IPS-NIHi7 (cell line): ENCODE measurements at regions not wholly inside any gene's neighbourhood (a gene's known extent, or its start where the extent isn't known, plus 50 kb on each side); places are given as distances from the start of the nearest gene placed in this dataset.
A peak's percentile ranks its signal among the peaks of the same experiment; 100 is the strongest.

Source experiments
- DNase-seq: peaks from one replicate; pipeline ENCODE4 v3.0.0; 2012; ENCODE audit warnings: mixed read lengths; ENCODE audit errors: extremely low spot score

DNA sequence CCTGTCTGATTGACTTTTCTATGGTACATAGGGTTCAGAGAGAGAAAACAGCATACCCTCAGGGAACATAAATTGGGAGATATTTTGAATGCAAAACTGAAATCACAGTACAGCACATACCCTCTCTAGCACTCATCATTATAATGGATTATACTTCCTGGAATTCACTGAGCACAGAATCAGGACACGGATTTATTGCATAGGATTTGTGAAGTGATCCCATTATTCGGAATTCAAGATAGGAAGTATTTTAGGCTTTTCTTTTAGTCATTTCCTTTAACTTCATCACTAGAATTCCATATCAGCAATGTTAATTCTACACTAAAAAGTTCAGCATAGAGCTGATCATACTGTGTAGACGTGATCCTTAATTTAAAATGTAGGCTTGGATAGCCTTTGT is 407.0 kb downstream of the PID1 start:
- no peak for DNase-seq

DNA sequence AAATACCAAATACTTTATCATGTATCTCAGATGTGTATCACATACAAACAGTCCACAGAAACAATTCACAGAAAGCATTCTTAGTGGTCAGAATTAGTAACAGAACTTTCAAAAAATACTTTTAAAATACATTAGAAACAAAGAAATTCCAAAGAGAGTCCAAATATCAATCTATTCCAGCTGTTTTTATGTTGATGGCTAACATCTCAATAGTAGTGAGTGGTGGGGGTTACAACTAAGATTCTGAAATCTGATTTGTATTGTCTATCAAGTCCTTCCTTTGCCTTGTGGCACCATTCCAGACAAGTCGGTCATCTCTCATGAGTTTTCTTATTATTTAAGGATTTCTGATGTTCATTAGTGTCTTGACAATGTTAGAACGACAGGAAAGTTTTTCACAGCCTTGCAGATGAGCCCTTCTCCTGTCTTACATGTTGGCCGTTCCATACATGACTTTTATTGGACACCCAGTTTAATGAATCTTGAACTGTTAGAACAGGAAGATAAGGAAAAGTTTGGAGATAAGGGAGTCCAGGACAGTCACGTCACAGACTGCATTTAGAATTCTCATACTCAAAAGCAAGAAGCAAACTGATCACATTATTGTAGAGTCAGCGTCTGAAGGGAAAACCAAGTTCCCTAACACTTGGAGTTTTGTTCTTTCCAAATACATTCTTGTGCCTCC is 410.3 kb downstream of the PID1 start:
- DNase-seq = no peak

DNA sequence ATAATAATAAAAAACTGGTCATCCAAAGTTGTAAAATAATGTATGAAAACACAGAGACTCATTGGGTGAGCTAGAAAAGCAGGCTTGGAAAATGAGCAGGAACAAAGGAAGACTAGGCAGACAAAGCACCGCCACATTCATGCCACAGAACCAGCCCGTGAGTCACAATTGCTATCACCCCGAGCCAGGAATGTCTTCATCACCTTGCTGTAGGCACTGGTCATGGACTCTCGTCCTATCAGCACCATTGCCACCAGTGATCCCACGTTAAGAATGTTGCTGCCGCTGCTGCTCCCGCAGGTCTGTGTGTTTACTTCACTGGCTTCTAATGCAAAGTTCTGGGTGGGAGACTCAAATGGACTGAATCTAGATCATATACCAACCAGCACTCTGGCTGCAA is 417.9 kb downstream of the PID1 start:
- DNase-seq = peak; percentile 16

DNA sequence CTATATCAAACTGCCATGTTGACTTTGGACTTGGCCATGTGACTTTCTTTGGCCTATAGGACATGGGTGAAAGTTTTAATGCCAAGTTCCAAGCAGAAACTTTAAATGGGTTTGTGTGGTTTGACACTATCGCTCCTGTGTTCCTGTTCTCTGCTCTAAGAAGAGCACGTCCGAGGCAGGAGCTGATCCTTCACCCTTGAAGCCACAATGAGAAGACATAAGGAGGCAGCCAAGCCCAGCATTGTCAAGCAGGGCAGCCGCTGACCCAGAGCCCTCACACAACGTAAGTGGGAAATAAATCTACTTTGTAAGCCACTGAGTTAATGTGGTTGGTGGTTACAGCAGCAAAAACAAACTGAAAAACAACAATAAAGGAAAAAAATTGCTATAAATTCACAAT is 422.4 kb downstream of the PID1 start:
- DNase-seq = no peak

DNA sequence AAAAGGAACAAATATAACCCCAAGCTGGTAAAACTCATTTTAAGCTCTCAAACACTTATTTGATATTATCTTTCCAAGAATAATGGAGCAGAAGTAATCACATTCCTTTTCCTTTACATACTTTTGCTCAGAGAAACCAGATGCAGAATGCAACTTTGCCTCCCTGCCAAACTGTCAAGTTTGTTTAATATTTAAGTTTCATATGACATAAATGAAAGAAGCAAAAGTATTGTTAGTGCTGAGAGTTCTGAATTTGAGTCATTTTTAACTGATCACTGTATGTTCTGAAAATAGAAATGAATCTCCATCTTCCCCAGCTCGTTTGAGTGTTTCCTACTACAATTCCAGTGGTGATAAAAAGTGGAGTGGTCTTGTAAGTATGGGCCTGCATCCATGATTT is 423.4 kb downstream of the PID1 start:
- no peak for DNase-seq

DNA sequence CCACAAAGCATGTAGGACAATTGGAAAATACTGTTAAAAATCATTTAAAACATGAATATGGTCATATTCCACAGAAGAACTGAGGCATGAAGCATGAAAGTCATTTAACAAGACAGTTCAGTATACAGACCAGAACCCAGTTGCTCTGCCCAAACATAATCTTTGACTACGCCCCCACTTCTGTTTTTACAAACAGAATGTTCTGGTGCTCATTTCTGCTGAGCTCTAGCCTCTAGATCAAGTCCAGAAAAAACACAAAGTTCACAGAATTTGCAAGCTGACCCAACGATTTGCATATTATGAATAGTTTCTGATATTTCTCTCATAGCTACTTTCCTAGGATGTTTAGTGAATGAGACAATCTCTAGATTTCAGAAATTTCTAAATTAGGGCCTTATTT is 424.9 kb downstream of the PID1 start:
- no peak for DNase-seq

DNA sequence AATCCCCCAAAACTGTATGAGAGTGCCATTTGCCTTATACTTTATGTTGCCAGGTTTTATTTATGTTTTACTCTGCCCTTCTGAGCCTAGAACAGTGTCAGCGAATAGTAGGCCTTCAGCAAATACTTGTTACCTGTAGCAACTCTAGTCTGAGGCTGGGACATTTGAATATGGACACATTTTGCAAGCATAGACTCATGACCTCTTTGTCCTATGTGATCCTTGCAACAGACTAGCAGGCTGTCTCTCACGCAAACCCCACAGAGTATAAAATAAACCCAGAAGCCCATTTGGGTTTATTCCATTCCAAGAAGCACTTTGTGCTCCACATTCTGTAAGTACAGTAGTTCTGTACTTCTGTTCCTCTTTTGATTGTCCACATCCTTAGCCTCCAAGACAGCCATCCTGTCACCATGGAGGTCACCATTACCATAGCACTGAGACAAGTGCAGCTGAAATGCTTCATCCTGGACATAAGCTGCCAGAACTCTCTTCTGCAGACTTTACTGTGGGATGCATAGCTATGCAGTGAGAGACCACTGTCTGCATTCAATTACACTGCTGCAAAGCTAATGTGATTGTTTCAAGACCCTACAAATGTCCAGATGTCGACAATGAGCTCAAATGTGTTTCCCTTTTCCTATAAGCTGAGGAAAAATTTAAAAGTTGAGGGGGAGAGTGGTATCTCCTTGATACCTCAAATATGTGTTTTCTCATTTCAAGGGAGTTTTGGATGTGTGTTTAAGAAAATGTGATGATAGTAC is 425.7 kb downstream of the PID1 start:
- no peak for DNase-seq

DNA sequence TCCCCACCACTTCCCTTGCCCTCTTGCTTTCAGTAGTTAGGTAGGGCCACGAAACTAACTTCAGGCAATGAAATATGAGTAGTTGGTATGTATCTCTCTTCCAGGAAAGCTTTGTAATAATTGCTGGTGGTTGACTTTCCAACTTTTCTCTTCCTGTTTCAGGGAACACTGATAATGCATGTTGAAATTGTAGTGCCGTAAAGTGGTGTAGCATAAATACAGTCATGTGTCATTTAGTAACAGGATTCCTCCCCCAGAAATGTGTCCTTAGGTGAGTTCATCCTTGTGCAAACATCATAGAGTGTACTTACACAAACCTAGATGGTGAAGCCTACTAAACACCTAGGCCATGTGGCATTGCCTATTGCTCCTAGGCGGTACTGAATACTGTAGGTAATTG is 429.2 kb downstream of the PID1 start:
- DNase-seq = no peak

DNA sequence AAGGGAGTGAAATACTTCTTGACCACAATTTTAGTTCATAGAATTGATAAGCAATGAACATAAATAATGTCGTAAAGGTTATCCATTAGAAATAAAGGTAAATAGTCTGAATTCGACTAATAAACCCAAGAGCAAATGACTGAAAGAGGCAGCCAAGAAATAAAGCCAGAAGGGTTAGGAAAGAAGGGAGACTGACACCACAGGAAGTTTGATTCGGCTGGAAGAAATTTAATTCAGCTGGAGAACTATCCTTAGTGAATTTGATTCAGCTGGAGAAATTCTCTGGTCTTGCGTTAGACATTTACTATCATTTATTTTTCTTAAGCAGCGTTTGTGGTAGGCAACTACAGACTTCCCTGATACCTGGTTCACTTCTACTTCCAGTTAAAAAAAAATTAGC is 429.6 kb downstream of the PID1 start:
- no peak for DNase-seq

DNA sequence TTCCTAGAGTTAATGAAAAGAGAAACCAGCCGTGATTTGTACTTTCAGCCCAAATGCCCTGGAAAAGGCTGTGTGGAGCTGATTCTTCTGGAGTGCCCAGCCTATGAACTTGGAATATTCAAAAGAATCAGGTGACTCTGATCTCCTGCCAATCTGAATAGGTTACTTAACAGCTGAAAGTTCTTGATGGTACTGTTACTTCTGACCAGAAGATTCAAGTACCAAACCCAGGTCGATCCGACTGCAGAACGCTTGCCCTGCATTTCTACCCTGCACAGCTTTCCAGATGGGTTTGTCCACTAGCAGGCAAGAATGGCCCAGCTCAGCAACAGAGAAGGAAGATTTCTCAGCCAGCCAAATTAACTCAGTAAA is 430.4 kb downstream of the PID1 start:
- no peak for DNase-seq

DNA sequence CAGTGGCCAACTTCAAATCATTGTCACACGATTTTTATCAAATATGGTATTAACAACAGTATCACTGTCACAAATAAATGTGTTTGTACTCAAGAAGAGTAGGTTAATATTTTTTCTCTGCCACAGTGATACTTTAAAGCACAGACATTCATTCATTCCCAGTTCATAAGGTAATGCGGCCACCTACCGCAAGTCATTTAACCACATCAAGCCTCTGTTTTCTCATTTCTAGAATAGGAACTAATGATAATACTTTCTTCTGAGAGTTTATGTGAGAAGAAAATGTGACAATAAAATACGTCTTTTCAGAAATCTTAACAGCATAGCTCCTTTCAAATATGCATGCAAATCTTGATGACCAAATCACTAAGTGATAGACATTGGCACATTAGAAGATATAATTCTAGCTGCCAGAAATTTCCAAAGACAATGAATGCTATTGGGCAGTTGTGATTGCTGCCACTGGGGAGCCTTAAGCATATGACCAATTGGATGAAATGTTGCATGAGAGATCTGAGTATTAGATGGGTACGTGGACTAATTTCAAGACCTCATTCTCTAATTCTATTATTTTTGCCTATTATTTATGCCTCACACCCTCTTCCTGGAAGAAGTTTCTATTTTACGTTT is 430.9 kb downstream of the PID1 start:
- no peak for DNase-seq

DNA sequence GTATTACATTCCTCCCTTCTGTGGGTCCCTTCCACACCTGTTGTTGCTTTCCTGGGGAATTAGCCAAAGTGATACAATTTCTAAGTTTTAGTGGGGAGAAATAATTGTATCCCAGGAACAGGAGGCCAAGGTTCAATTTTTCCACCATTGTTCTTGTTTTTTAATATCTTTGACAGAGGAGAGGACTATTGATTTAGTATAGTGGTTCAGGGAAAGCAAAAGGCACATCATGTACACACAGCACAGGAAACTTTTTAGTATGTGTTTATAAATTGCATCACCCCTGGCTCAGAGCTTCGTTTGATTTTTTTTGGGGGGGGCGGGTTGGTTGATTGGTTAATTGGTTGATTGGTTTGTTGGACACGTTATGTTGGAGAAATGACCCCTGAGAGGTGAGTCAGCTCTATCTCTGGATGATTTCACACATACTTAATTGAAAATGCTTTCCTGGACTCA is 431.6 kb downstream of the PID1 start:
- DNase-seq = no peak

DNA sequence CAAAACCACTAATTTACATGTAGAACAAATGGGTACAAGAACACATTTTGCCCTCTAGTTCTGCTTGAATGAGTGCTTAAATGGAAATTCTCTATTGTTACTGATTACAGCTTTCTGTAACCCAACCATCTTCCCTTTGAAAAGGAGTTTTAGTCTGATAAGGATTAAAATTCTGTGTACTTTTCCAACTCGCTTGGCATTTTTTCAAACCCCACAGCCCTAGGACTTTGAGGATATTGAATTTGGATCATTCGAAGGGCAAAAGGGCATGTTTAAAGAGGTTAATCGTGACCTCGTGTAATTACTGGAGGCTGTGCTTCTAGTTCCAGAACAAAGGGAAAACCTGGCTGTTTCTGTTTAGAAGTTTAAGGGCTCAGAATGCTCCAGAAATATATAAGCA is 432.3 kb downstream of the PID1 start:
- DNase-seq = no peak

DNA sequence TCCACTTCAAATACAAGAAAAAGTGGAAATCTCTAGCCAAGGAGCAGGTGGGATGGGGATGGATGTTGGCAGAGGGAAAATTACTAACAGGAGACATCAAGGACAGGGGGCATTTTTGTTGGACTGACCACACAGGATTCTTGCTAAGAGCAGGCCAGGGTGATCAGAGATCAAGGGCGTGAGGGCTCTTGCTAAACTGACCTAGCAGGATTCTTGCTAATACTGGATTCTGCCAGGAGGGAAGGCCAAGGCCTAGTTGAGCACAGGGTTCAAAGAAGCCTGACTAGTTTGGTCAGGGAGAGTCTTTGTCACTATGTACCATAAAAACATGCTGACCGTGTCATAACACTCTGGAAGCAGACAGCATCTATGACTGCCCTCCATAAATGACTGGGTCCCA is 442.7 kb downstream of the PID1 start:
- no peak for DNase-seq

DNA sequence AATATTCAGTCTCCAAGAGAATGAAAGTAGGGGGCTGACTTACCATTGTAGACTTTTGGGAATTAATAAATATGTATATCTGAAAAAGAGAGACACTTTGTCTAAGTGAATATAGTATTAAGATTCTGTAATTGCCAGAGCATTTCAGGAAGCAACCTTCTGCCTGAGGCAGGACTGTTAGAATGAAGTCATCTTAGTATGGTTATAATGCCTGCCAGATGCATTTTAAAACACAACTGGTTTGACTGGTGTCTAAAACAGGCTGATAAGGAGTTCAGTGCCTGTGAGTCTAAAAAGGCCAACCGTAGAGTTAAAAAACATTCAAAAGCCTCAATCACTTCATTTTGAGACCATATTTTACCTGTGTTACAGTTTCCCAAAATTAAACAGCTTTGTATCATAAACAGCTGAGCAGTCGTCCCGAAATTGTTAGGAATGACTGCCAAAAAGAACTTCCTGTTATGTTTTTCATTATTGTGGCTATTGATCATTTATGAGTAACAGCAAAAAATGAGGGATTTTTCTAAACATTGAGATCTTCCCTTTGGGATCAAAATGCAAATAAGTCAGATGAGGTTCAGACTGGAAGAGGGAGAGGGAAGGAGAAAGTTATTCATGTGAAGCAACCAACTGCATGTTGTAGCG is 443.9 kb downstream of the PID1 start:
- DNase-seq = no peak

DNA sequence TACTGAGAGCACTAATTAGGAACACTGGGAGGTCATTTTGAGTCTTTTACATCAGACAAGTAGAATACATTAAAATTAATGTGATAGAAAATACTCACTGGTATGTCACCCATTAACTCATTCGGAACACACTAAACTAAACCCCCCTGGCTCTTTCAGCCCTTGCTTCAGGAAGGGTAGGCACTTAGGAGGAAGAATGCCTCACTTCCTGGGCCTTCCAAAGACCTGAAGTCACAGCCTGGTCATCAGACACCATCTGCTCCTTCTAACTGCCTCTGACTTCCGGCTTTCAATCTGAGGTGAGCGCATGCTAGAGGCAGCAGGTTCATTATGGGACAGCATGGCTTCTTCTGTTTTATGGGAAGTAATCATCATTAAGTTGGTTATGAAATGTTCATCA is 451.4 kb downstream of the PID1 start:
- DNase-seq = no peak

DNA sequence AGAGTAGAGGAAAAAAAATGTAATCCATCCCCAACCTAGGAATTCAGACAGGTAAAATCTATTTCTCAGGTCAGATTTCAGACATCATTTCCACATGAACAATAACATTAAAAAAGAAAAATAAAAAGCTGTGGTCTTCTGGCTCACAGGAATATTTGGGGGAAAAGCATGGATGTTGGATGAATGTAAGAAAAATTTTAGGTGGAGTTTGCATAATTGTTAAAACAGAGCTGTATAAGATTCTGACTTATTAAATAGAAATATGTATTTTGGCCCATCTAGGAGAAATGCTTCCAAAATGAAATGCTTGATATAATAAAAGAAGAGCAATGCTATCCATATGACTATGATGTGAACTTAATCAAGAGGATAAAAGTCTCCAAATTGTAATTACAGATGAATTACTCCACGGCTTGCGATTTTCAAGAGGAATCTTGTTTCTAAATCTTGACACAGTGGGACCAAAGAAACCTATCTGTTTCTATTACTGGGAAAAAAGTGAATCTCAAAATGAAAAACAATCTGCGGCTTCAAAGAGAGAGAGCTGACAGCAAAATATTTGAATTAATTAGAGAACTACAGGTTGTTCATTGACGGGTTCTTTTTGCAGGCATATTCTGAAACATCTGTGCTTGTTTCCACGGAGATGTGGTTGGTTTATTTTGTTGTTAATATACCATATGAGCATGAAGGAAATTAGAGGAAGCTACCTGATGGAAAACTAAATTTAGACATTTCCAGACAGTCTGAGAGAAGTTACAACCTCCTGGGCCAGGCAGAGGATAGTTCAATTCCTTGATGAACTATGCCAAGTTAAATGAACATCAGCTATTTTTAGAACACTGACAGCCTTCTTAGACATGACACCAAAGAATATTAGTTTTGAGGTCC is 468.7 kb downstream of the PID1 start:
- DNase-seq = no peak

DNA sequence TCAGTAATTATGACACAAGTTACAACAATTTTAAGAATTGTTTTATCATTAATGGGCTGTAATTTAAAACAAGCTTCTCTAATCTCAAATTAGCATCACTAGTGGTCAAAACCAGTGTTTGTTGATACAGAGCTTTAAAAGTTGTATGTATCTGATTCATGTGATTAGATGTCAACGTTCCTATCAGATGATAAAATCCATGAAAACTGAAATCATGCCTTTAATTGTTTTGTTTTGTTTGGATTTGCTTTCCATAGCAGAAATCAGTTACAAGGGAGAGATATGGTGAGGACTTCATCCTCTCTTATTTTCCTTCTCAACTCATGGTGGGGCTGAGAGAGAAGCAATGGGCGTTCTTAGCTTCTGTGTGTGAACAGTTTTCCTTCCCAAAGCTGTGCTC is 469.6 kb downstream of the PID1 start:
- no peak for DNase-seq

DNA sequence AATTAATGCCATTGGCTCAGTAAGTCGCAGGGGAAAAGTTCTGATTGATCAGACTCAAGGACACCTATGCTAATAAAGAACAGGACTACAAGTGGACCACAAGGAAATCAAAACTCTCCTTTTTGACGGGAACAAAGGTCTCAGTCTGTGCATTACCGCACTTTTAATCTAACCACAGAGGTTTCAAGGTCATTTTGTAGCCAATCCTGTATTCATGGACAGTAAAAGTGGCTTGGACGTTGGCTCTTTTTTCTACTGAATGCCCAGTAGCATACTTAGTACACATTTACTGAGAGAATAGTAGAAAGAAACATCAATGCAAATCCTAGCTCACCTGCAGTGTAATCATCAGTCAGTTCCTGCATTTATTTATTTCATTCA is 471.9 kb downstream of the PID1 start:
- DNase-seq = no peak

DNA sequence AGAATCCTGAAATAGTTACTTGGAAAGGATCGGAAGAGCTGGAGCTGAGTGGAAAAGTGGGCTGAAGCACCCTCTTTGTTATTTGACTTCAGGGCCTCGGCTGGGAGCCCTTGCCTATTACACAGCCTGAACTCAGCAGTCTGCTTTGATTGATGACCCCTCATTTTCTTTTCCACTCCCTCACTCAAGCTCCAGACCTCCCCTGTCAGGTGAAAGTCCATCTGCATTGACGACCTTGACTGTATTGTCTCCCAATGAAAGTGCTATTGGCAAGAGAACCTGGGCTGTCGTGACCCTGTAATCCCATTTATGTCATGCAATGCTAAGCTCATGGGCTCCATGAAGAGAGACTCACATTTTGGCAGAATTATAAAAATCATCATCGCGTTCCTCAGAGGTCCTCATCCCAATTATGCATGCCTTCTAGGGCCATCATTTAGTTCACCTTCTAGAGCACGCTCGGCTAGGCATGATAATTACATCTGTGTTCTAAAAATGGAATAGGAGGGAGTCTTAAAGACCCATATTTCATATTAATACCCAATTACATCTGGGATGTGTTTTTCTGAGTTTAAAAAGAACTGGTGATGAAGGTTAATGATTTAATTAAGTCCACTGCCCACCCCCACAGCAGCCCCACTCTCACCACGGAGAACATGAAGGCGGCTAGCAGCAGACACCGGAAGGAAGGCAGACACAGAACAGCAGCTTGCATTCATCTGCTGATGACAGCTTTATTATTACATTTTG is 472.5 kb downstream of the PID1 start:
- no peak for DNase-seq

DNA sequence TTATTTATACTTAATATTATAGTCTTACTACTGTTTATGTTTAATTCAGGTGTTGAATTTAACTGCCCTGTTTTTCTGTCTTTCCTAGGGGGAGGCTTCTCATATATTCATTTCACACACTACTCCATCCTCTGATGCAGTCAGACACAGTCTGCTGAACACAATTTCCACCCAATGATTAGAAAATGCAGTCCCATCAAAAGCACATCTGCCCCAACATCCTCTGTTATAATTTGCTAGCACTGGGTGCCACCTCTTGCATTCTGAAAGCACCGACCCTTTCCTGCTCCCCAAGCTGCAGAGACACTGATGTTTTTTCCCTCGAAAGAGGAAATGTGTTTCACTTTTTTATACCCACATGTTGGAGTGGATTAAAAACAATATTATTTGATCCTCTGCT is 474.7 kb downstream of the PID1 start:
- DNase-seq = no peak
